CD14-positive monocyte (primary cell): ENCODE measurements at regions not wholly inside any gene's neighbourhood (a gene's known extent, or its start where the extent isn't known, plus 50 kb on each side); places are given as distances from the start of the nearest gene placed in this dataset.

ENCODE experiments used
- DNase-seq, 3 donors: peaks; one replicate each; pipeline ENCODE4 v3.0.0-alpha.2; 2011 to 2022
- H2AFZ ChIP-seq: 2 replicates; pipeline ENCODE4 v1.6.0; 2012; ENCODE audit warnings: mild to moderate bottlenecking, low read depth, low read length, inconsistent platforms; ENCODE audit not compliant: insufficient read depth, poor library complexity, severe bottlenecking
- H3K27ac ChIP-seq, 2 donors: 1 replicate in 1 of 2; 2 replicates in 1 of 2; pipeline ENCODE4 v1.5.1; 2012 to 2013; ENCODE audit warnings: low read length in 2 of 2, control low read depth in 1 of 2, inconsistent platforms in 1 of 2, low read depth in 1 of 2, mild to moderate bottlenecking in 1 of 2
- H3K27me3 ChIP-seq, 2 donors: one replicate each; pipeline versions ENCODE4 v1.6.0 to v1.6.1; 2011 to 2013; ENCODE audit warnings: low read length in 2 of 2; ENCODE audit not compliant: control insufficient read depth in 2 of 2, insufficient read depth in 2 of 2
- H3K36me3 ChIP-seq, 2 donors: replicated peaks in 1 of 2; 1 replicate in 1 of 2; 2 replicates in 1 of 2; pipeline versions ENCODE4 v1.5.1 to v1.6.1; 2012 to 2013; ENCODE audit warnings: low read length in 2 of 2, control low read depth in 1 of 2, inconsistent platforms in 1 of 2, mild to moderate bottlenecking in 1 of 2; ENCODE audit not compliant: insufficient read depth in 2 of 2, control insufficient read depth in 1 of 2
- H3K4me1 ChIP-seq, 2 donors: 1 replicate in 1 of 2; 2 replicates in 1 of 2; pipeline versions ENCODE4 v1.5.1 to v1.6.1; 2012 to 2013; ENCODE audit warnings: low read length in 2 of 2, control low read depth in 1 of 2, inconsistent platforms in 1 of 2, mild to moderate bottlenecking in 1 of 2, moderate library complexity in 1 of 2; ENCODE audit not compliant: insufficient read depth in 2 of 2, control insufficient read depth in 1 of 2
- H3K4me2 ChIP-seq: replicated peaks from 2 replicates; pipeline ENCODE3; 2012; ENCODE audit warnings: low read length, moderate library complexity, mild to moderate bottlenecking; ENCODE audit not compliant: poor library complexity, severe bottlenecking; ENCODE audit errors: extremely low read depth
- H3K4me3 ChIP-seq, 3 experiments: fragments of 200-600 bp in 1 of 3; sonication (generic) in 1 of 3; replicated peaks in 1 of 3; 1 replicate in 2 of 3; 2 replicates in 1 of 3; pipeline ENCODE4 v1.5.1; 2011 to 2013; ENCODE audit warnings: low read length in 3 of 3, mild to moderate bottlenecking in 3 of 3, control low read depth in 2 of 3, low read depth in 2 of 3, inconsistent platforms in 1 of 3, moderate library complexity in 1 of 3
- H3K79me2 ChIP-seq: 2 replicates; pipeline ENCODE4 v1.6.0; 2012; ENCODE audit warnings: mild to moderate bottlenecking, control low read depth, inconsistent platforms, low read length, moderate library complexity; ENCODE audit not compliant: insufficient read depth
- H3K9ac ChIP-seq: 2 replicates; pipeline ENCODE4 v1.6.0; 2017; ENCODE audit warnings: low read length, mild to moderate bottlenecking; ENCODE audit not compliant: insufficient read depth, poor library complexity, severe bottlenecking
- H3K9me3 ChIP-seq, 2 donors: replicated peaks in 1 of 2; 1 replicate in 1 of 2; 2 replicates in 1 of 2; pipeline versions ENCODE4 v1.5.1 to v1.6.1; 2012 to 2013; ENCODE audit warnings: low read length in 2 of 2, control low read depth in 1 of 2; ENCODE audit not compliant: control insufficient read depth in 1 of 2, insufficient read depth in 1 of 2
- H4K20me1 ChIP-seq: 2 replicates; pipeline ENCODE4 v1.6.0; 2012; ENCODE audit warnings: mild to moderate bottlenecking, low read length, control low read depth, moderate library complexity; ENCODE audit not compliant: insufficient read depth
- H3K27ac Mint-ChIP-seq, 7 donors: one replicate each; pipeline ENCODE4 v1.8.0; 2020; ENCODE audit warnings: mild to moderate bottlenecking in 7 of 7, mixed read lengths in 7 of 7, moderate library complexity in 6 of 7, inconsistent platforms in 2 of 7
- H3K27me3 Mint-ChIP-seq, 3 donors: one replicate each; pipeline ENCODE4 v1.8.0; 2021 to 2022; ENCODE audit warnings: low read depth in 3 of 3, mild to moderate bottlenecking in 3 of 3, mixed read lengths in 3 of 3, moderate library complexity in 3 of 3, inconsistent platforms in 1 of 3
- H3K36me3 Mint-ChIP-seq, 2 donors: one replicate each; pipeline ENCODE4 v1.8.0; 2020; ENCODE audit warnings: mixed read lengths in 2 of 2, inconsistent platforms in 1 of 2, mild to moderate bottlenecking in 1 of 2
- H3K4me1 Mint-ChIP-seq: one replicate; pipeline ENCODE4 v1.8.0; 2020; ENCODE audit warnings: mild to moderate bottlenecking, mixed read lengths
- H3K4me3 Mint-ChIP-seq, 2 donors: one replicate each; pipeline ENCODE4 v1.8.0; 2020; ENCODE audit warnings: mild to moderate bottlenecking in 2 of 2, mixed read lengths in 2 of 2, moderate library complexity in 1 of 2
- H3K9me3 Mint-ChIP-seq, 7 donors: one replicate each; pipeline ENCODE4 v1.8.0; 2020 to 2022; ENCODE audit warnings: mixed read lengths in 7 of 7, mild to moderate bottlenecking in 6 of 7, moderate library complexity in 6 of 7, inconsistent platforms in 2 of 7
- CTCF ChIP-seq: fragments of 200-600 bp; IDR thresholded peaks from one replicate; pipeline ENCODE4 v1.8.0; 2022; ENCODE audit warnings: antibody characterized with exemption, mild to moderate bottlenecking
- WGBS: methylation state at CpG from one replicate; pipeline ENCODE4 v1.1.5; 2013; ENCODE audit warnings: missing lambda C conversion rate; ENCODE audit not compliant: insufficient coverage; 5-methylcytosine and 5-hydroxymethylcytosine counted together
- intact Hi-C, 2 donors: fragments of 100-400 bp; cut with micrococcal nuclease; formaldehyde crosslinking; loops; one replicate each; pipeline versions ENCODE4 v1.15.0 to v1.15.1; 2023

- Histone ChIP-seq H3K9me3 (no peaks in the 10 kb centered on the region), H3K27me3 (no peaks in the 10 kb centered on the region), H3K4me2 (no peak overlapping the region), H4K20me1 (no peaks in the 10 kb centered on the region), H3K79me2 (no peaks in the 10 kb centered on the region), H3K27ac (no peak overlapping the region), H3K36me3 (no peaks in the 10 kb centered on the region), H3K4me3 (no peak overlapping the region), H2AFZ (no peak overlapping the region), H3K9ac (no peak overlapping the region), H3K4me1 (no peaks in the 10 kb centered on the region)
- no peak for TF ChIP-seq CTCF
- H3K27ac Mint-ChIP-seq: no peak overlapping the region
- peaks cover 0 to 1% (median 0%) of the 10 kb centered on the region in 3 donors for H3K27me3 Mint-ChIP-seq
- WGBS: no CpG with 5 or more reads among the region's 1 CpG
- no peaks in the 10 kb centered on the region for H3K4me1 Mint-ChIP-seq
- no peak for DNase-seq
- peaks cover 0 to 3% (median 0%) of the 10 kb centered on the region in 7 donors for H3K9me3 Mint-ChIP-seq
- intact Hi-C loops: no loop called here
- H3K36me3 Mint-ChIP-seq: no peaks in the 10 kb centered on the region
- no peak overlapping the region for H3K4me3 Mint-ChIP-seq
Measured at GRCh38 chr2:140091926-140092325, 1311.7 kb upstream of the NXPH2 start.

GRCh38 chr2:140086964-140087363, 1306.8 kb upstream of the NXPH2 start:
- Mint-ChIP-seq H3K4me3 (no peak overlapping the region), H3K4me1 (no peaks in the 10 kb centered on the region), H3K27me3 (peaks cover 0 to 1% (median 0%) of the 10 kb centered on the region in 3 donors), H3K36me3 (no peaks in the 10 kb centered on the region), H3K27ac (no peak overlapping the region), H3K9me3 (peaks cover 0 to 3% (median 0%) of the 10 kb centered on the region in 7 donors)
- Histone ChIP-seq H2AFZ (no peak overlapping the region), H3K4me3 (no peak overlapping the region), H3K27ac (no peak overlapping the region), H3K27me3 (no peaks in the 10 kb centered on the region), H3K9me3 (no peaks in the 10 kb centered on the region), H3K9ac (no peak overlapping the region), H3K4me1 (no peaks in the 10 kb centered on the region), H3K36me3 (no peaks in the 10 kb centered on the region), H4K20me1 (no peaks in the 10 kb centered on the region), H3K79me2 (no peaks in the 10 kb centered on the region), H3K4me2 (no peak overlapping the region)
- intact Hi-C loops: no loop called here
- DNase-seq: no peak
- no CpG with 5 or more reads among the region's 1 CpG for WGBS
- no peak for TF ChIP-seq CTCF
